GM18502 (cell line): ENCODE measurements at regions not wholly inside any gene's neighbourhood (a gene's known extent, or its start where the extent isn't known, plus 50 kb on each side); places are given as distances from the start of the nearest gene placed in this dataset.

Experiments
- ATAC-seq: cut with Tn5 transposase; IDR thresholded peaks from one replicate; pipeline ENCODE4 v1.9.1; 2021; ENCODE audit warnings: mild to moderate bottlenecking; ENCODE audit not compliant: unreplicated experiment, poor library complexity

GRCh38 chr10:128990986-128991385 lies 476.1 kb upstream of the MGMT start:
- no peak for ATAC-seq

- no peak for ATAC-seq
These were observed 474.3 kb upstream of the MGMT start for GRCh38 chr10:128992770-128993169.

GRCh38 chr10:128993443-128993842 lies 473.6 kb upstream of the MGMT start:
- ATAC-seq, result no peak

- no peak for ATAC-seq
These were observed 473.0 kb upstream of the MGMT start for GRCh38 chr10:128993911-128994538.

- ATAC-seq, result no peak
These were observed 472.4 kb upstream of the MGMT start for GRCh38 chr10:128994598-128995143.

- ATAC-seq, result no peak
These were observed 471.4 kb upstream of the MGMT start for GRCh38 chr10:128995676-128996075.

GRCh38 chr10:128996092-128996491 lies 470.9 kb upstream of the MGMT start:
- no peak for ATAC-seq

- ATAC-seq, result no peak
These were observed 468.8 kb upstream of the MGMT start for GRCh38 chr10:128998101-128998805.

- no peak for ATAC-seq
These were observed 462.6 kb upstream of the MGMT start for GRCh38 chr10:129004398-129004797.

GRCh38 chr10:129005080-129005479 lies 462.0 kb upstream of the MGMT start:
- ATAC-seq, result no peak

GRCh38 chr10:129005804-129006203 lies 461.2 kb upstream of the MGMT start:
- no peak for ATAC-seq

- no peak for ATAC-seq
These were observed 448.5 kb upstream of the MGMT start for GRCh38 chr10:129018511-129018910.

- ATAC-seq, result no peak
These were observed 446.2 kb upstream of the MGMT start for GRCh38 chr10:129020651-129021330.

GRCh38 chr10:129021594-129022304 lies 445.3 kb upstream of the MGMT start:
- no peak for ATAC-seq

- ATAC-seq, result no peak
These were observed 444.0 kb upstream of the MGMT start for GRCh38 chr10:129023082-129023481.

GRCh38 chr10:129024046-129024445 lies 443.0 kb upstream of the MGMT start:
- ATAC-seq, result no peak

- no peak for ATAC-seq
These were observed 441.3 kb upstream of the MGMT start for GRCh38 chr10:129025787-129026186.

- ATAC-seq, result no peak
These were observed 439.1 kb upstream of the MGMT start for GRCh38 chr10:129027906-129028305.

- no peak for ATAC-seq
These were observed 438.6 kb upstream of the MGMT start for GRCh38 chr10:129028451-129028850.

GRCh38 chr10:129029051-129029450 lies 438.0 kb upstream of the MGMT start:
- ATAC-seq, result no peak
